Embryonic facial prominence (tissue), 1 donor: ENCODE measurements at regions not wholly inside any gene's neighbourhood (a gene's known extent, or its start where the extent isn't known, plus 50 kb on each side); places are given as distances from the start of the nearest gene placed in this dataset.

Source experiments
- DNase-seq: peaks from one replicate; pipeline ENCODE4 v3.0.0-alpha.2; 2016; ENCODE audit errors: extremely low spot score

DNA sequence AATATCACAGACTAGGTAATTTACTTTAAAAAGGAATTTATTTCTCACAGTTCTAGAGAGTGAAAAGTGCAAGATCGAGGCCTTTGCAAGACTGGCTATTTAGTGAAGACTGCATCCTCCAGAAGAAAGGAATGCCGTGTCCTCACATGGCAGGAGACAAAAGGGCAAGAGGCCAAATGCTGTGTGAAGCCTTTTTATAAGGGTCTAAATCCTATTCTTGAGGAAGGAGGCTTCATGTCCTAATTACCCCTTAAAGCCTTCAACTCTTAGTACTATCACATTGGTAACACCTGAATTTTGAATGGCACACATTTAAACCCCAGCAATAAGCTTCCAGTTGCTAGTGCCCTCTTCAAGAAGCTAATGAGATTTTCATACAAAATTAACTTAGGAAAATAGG is 1882.3 kb upstream of the PIK3C3 start:
- DNase-seq = no peak

DNA sequence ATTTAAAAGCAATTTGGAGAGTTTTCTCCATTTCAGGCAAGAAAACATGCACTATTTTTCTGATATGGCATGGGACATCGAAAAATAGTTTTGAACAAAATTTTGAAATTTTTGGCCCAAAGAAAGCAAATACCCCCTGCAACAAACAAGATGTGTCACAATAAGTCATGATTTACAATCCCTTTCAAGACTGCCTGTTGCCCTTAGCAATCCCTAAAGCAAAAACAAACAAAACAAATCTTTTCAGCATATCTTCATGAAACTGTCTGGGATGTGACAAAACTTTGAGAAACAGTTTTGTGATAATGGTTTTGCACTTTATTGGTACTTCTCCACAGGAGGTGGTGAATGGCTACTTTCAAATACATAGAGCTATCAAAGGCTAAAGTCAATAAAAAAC is 1888.7 kb upstream of the PIK3C3 start:
- DNase-seq = no peak

DNA sequence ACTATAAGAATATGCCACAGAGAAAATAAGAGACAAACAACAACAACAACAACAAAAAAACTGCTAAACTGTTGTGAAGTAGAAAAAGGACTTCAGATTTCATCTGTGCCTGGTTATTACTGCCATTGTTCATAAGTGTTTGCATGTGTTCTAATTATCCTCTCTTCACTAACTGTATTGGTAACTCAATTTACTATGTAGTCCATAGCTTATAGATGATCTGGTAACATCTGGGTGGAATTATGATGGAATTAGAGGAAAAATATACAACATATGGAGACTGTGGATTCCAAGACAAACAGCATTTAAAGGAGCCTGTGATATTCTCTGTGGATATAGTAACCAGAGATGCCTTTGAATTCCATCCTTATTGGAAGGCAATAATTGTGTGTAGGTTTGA is 1891.5 kb upstream of the PIK3C3 start:
- peak; percentile 69 for DNase-seq

DNA sequence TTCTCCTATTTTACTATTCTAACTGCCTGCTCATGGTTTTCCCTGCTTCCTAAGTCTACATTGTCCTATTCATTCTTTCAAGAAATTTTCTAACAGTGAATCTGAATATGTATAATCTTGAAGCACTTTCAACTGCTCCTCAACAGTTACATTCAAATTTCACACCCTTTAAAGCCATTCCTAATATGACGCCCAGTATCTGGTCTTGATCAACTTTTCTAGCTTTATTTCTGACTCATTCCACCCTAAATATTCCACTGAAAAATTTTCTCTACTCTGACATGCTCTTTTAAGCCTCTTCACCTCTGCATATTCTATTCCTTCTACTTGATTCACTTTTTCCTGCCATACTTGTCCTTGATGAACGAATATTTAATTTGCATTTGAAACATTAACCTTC is 1893.9 kb upstream of the PIK3C3 start:
- DNase-seq = no peak

DNA sequence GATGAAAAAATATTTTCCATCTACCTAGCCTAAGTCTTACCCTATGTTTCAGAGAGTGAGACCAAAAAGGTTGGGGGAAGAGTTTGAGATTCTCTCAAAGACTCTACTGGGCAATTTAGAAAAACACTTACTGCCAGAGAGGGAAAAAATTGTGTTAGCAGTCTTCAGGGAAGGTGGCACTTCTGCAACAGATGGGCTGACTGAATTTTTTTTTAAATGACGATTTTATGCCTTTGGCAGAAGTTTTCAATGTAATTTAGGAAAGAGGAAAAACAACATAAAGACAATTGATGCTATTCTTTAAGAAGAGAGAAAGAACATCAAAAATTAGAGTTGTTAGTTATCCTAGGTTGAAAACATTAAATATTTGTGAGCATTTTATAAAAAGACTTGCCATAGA is 1894.5 kb upstream of the PIK3C3 start:
- DNase-seq = no peak

DNA sequence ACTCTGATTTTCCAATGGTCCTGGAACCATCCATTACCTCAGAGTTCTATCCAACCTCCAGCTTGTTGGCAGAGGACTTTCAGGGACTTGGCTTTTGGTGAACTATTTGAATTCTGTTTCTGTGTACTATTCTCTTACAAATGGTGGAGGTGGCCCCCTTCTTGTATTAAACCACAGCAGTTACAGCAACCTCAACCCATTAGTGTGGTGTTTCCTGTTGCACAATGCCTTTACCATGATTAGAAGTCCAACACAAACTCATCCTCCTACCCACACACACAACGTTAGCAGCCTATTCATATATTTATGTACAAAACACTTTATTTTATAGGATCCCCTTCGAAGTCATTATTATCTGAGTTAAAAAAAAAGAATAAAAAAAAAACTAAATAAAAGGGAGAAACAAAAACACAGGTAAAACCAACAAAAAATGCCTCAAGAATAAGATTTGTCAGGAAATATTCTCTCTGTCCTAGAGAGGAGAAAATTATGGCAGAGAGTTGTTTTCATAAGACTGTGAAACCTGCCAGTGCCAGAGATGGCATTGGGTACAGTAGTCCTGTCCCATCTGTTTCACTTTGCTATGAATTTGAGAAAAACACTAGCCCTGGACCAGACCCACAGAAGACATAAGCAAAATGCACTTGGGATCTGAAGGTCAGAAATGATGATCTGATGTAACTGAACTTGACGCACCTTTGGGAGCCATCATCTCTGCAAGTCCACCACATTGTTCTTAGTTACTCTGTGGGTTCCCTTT is 1896.0 kb upstream of the PIK3C3 start:
- no peak for DNase-seq

DNA sequence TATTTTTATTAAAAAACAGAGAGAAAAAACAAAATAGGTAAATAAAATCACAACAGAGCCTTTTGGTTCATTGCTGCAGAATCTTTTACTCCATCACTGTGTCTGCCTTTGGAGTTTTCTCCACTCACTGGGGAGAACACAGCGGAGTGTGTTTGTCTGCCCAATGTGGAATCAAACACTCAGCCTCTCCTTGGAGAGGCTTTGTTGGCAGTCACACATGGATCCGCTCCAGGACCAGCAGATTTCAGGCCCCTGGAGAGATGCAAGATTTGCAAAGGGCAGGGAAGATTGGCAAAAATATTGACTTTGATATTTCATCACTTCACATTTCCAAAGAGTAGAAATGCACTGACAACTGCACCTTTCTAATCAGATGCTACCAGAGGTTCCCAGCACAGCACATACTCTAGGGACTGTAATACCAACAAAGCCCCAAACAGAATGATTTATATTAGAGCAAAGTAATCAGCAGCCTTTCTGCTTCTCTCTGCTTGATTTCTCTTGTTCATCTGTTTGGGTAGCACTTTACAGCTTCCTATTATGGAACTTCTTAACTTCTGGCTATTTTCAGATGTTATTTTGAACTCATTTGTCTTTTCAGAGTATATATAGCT is 1898.8 kb upstream of the PIK3C3 start:
- DNase-seq = no peak

DNA sequence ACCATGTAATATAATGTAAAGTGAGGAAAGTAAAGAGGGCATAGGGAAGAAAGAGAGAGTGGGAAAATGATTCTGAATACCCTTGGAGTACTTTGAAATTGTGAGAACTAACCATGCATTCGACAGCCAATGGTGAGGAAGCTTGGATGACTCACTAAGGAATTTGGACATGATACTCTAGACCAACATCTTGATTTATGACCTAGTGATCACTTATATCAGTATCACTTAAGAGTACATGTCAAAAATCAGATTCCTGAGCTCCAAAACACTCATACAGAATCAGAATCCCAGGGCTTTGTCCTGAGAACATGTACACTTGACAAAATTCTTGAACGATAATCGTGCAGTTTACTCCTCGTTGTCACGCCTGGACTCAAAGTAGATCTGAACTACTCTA is 1899.8 kb upstream of the PIK3C3 start:
- DNase-seq = no peak

DNA sequence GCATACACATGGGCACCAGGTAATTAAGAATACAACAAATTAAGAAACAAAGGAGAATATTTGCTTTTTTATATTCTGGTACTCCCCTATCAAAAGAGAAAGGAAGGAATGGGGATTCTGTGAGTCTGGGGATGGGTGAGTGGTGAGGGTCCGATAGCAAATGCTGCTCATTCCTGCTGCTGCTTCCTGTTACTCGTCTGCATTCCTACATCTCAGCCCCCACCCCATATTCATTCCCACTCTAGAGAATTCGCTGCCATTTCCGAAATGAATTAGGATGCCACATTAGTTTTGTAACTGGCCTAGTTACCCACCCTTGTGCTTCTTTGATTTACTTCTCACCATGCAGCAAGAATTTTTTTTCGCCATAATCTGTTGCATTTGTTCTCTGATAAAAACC is 1905.3 kb upstream of the PIK3C3 start:
- DNase-seq = no peak

DNA sequence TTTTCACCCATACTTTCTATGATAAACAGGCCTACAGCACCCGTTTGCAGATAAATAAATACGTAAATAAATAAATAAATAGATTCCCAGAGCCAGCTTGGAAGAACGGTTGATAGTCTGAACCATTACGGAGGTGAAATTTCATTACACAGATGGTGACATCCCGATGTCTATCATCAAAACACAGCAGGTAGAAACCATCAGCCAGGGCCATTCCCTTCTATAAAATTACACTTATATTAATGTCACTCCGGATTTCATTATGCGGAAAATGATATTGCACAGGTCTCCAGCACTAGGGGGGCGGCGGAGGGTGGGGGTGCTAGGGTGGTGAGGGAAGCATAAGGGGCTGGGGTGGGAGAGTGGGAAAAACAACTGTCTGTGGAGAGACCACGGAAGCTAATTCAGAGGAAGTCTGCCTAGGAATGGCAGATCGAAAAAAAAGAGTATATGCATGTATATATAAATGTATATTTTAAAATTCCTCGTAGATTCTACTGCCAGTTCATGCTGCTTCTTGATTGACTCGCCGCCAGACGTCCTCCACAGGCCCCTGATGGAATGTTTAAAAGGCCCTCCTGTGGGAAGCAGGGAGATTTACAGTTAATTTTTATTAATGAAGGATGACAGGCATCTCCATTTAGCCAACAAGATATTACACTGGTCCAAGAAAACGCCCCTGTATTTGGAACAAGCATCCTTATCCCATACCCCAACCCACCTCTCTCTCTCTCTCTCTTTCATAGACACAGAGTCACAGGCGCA is 1906.0 kb upstream of the PIK3C3 start:
- no peak for DNase-seq

DNA sequence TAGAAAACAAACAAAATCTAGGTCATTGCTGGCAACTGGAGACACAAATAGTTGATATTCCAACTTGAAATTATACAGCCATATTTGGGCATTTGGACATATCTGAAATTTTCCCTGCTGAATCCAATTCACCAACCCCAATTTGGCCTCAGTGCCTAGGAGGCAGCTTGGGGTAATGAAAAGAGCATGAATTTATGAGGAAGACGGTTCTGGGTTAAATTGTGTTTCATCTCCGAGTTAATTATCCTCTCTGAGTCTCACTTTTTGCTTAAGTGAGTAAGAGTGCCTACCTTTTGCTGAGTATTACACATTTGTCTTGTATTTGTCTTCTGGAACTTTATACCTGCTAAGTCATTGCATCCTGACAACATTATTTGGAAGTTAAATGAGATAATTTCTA is 1906.8 kb upstream of the PIK3C3 start:
- DNase-seq = no peak

DNA sequence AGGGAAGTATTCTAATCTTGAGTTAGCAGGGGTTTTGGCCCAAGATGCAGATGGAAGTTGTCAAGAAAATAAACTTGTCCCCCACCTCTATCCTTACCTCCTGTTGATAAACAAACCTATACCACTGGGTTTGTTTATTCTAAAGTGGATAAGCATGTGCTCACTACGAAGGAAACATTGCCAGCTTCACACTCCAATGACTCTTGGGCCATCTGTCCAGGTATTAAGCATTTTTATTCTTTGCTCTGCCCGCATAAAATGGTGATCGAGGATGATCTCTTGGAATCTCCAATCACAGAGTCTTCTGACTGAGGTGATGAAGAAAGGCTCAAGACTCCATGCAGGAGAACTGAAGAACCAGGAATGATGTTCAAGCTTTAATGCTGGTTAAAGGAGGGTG is 1908.4 kb upstream of the PIK3C3 start:
- no peak for DNase-seq

DNA sequence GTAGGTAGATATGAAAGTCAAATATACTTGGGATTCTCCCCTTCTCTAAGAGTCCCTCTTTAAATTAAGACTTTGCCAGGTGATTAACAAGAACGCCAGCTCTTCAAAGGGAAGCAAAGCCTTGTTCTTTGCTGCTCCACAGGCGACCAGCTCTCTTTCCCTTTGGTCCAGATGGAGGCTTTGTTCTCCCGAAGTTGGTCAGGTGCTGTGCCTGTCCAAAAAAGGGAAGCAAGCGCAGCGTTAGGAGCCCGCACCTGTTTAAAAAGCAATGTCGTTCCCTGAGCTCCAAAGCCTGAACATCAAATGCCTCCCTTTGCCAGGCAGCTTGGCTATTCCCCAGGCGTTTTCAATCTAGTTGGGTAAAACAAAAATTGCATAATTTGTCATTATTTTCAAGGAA is 1913.1 kb upstream of the PIK3C3 start:
- no peak for DNase-seq

DNA sequence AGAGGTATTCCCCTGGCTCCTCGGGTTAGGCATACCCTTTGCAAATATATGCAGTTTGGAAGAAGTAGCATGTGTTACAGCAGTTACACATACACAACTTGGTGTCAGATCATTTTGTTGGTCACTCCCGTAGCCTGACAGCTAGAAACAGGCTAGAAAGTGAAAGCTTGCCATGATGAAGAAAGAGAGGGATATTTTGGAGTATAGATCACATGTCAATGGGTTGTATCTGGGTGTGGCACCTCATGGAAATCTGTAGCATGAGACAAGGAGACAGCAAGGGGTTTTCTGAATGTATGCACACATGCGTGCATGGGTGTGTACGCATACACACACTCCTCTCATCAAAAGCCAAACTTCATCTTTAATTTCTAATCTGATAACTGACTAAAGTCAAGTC is 1914.5 kb upstream of the PIK3C3 start:
- no peak for DNase-seq

DNA sequence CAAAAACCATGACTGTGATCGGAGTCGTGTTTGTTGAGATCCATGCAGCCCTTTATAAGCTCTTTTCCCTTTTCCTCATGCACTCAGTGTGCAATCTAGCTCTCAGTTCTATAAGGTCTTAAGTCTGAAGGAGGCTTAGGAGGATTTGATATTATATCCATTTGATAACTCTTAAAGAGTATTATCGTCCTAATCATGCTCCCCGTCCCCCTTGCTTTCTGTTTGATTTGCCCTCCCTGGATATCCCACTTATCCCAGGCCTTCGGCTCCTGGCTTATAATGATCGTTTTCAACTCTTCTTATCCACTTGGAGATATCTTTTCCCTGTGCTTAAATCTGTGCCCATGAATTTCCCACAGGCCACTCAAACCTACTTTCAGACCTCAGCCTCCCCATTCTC is 1917.7 kb upstream of the PIK3C3 start:
- DNase-seq = no peak

DNA sequence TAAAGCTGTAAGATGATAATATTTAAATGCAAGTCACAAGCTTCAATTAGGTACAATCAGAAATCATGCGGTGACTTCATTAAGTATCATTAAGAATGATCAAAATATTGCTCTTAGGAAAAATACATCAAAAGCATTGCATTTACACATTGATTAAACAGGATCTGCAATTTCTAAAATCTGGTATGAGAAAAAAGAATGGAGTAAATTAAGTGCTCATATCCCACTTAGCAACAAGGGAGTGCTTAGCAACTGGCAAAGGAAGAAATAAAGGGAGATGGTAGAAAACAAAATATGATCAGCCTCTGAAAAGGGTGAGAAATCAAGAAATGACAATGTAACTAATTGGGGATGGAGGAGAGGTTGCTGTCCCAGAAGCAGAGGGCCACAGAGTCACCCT is 1918.2 kb upstream of the PIK3C3 start:
- no peak for DNase-seq

DNA sequence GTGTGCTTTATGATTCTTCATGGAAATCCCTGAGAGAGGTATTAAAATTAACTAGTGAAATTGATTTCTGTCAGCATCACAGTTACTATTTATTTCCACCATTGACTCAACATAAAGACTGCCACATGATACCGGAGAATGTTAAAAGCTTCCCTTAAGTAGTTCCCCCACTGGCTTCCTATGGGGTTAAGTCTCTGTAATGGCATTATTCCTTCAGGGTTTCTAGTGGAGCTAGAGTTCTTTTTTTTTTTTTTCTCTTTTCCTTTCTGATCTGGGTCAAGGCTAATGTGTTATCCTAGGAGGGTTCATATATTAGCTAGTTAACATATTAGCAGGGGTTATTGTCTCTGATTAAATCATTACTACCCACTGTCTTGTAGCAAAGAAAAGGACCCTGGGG is 1919.1 kb upstream of the PIK3C3 start:
- no peak for DNase-seq

DNA sequence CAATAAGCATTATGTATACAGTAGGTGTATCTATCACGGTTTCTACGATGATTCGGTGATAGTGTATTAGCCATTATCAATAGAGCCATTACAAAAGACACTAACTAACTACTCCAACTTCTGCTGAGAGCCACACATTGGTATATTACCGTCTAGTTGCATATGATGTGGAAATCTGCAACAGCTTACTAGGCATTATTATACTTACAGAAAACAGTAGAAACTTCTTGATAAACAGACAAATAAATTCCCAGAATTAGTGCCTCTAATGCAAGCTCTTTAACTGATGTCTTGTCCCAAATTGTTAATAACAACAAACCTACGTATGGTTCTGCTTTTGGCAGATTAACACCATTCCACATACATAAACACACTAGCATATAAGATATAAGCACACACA is 1923.0 kb upstream of the PIK3C3 start:
- no peak for DNase-seq

DNA sequence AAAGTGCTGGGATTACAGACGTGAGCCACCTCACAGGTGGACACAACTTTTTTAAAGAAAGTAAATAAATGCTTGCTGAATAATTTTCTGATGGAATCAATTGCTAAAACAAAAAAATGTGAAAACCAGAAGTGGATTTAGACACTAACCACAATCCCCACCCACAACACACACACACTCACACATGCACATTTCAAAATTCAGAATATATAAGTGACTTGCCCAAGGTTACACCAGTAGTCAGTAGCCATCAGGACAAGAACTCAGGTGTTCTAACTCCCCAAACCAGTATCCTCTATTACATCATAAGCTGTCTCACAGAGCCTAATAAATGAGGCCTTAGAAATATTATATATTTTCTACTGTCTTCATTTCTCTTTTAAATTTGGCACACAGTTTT is 1923.6 kb upstream of the PIK3C3 start:
- no peak for DNase-seq

DNA sequence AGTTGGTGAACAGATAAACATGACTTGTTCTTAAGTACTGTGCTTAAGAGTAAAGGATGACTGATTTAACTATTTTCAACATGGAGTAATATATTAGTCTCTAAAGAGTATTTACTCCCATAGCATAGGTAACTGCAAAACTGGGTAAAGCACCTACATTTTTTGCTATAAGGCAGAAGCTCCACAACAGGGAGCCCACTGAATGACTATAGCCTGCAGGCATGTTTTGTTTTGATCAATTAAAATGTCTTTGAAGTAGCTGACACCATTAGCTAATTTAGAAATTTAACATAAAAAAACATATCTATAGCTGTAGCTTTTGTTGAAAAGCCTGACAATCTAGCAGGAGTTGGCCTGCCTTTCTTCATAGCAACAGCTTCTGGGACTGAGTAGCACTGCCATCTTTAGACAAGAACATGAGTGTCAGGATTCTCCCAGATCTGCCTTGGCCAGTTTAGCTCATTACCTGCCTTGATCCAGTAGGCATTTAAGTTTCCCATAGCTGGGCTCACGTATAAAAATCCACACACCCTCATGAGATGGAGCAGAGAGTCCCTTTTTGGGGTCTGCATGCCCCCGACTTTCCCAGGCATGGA is 1935.1 kb upstream of the PIK3C3 start:
- DNase-seq = no peak

DNA sequence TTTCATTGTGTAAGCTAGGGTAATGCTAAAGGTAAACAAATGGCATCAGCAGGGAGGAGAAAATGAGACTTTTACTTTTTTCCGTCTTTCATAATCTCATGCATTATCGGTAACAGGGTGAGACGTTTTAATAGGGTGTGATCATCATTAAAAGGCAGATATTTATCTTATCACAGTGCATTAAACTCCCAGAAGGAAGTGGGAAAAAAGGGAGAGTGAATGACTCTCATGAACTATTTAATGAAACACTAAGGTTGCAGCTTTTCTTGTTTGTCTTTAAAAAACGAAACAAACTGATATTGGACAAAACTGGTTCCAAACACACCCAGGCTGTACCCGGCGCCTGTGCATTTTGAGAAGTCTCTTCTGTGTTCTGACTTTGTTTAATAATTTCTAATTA is 1936.8 kb upstream of the PIK3C3 start:
- no peak for DNase-seq

DNA sequence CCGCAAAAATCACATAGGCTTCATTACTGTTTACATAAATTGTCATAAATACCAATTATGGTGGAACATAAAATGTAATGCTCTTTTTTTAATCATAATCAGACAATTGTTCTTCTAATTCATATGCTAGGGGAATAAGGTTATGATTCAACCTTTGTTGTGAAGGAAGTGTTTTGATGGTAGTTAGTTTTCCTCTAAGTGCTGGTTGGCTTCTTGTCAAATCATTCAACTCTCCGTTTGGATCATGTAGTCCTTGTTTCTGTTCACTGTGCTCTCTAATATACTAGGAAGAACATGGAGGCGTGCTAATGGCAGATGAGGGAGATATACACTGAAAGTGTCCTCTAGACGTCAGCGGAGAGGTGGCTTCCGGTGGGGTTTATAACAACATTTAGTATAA is 1938.0 kb upstream of the PIK3C3 start:
- DNase-seq = no peak

DNA sequence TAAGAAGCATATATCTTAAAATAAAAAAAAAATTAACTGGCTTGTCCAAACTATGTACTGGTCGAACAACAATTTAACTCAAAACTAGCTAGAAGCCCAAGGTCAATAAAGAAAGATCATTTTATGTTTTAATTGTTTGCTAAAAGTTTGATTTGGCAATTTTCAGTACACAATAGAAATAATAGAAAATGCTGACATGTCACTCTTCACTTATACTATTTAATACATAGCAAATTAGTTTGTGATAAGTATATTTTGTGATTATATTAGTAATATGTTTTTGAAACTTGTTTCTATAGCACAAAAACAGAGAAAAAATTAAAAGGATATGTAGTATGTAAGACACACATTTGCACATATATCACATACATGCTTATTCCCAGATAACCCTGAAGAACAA is 1938.6 kb upstream of the PIK3C3 start:
- no peak for DNase-seq
